HCT116 (cell line): ENCODE measurements at regions not wholly inside any gene's neighbourhood (a gene's known extent, or its start where the extent isn't known, plus 50 kb on each side); places are given as distances from the start of the nearest gene placed in this dataset.

ENCODE experiments used
- ATAC-seq: fragments of 200-7000 bp; cut with Tn5 transposase; 2 replicates; pipeline ENCODE4 v1.9.1; 2020; ENCODE audit warnings: mild to moderate bottlenecking, moderate library complexity
- BruUV-seq: library from RNA; stranded (reverse); fragments of 400-500 nt; replicated peaks from 2 replicates; lab custom pipeline; 2021; lab: Mats Ljungman, UMichigan
- CTCF ChIA-PET: fragments of 300-600 bp; sonication (Branson Sonifier 250); formaldehyde crosslinking; loops from one replicate; lab custom pipeline; 2021; ENCODE audit warnings: antibody characterized with exemption; lab: Charles Lee
- POLR2A ChIA-PET: fragments of 300-600, 350-600 bp; sonication (Branson Sonifier 250); formaldehyde crosslinking; loops from one replicate; lab custom pipeline; 2021; ENCODE audit warnings: antibody characterized with exemption; lab: Charles Lee
- RAD21 ChIA-PET, 2 experiments: fragments of 300-600 bp; sonication (Branson Sonifier 250); formaldehyde crosslinking; loops; one replicate each; lab custom pipeline; 2023; ENCODE audit warnings: low total read pairs in 2 of 2; ENCODE audit not compliant: uncharacterized antibody in 2 of 2, unreplicated experiment in 2 of 2, low non-redundant PET in 1 of 2; lab: Charles Lee
- DNase-seq: peaks from one replicate; pipeline ENCODE4 v3.0.0-alpha.2; 2010; ENCODE audit warnings: low read depth, low spot score
- H2AFZ ChIP-seq: fragments of 200-600 bp; shearing (Covaris generic), sonication (generic); 2 replicates; pipeline ENCODE4 v1.6.1; 2017; ENCODE audit warnings: low read depth, mixed run types, mixed read lengths, antibody characterized with exemption, low read length; ENCODE audit not compliant: poor library complexity, severe bottlenecking
- H3K27ac ChIP-seq: 2 replicates; pipeline ENCODE4 v1.5.1; 2012; ENCODE audit warnings: low read depth, low read length
- H3K27me3 ChIP-seq: fragments of 200-600 bp; sonication (generic); 2 replicates; pipeline ENCODE4 v1.6.1; 2016; ENCODE audit warnings: mixed run types, low read length, mixed read lengths; ENCODE audit not compliant: insufficient read depth
- H3K36me3 ChIP-seq, 2 experiments: fragments of 200-500 bp in 1 of 2; fragments of 200-600 bp in 1 of 2; sonication (Bioruptor generic) in 1 of 2; sonication (generic) in 1 of 2; 2 replicates each; pipeline versions ENCODE4 v1.5.1 to v1.6.1; 2014 to 2016; ENCODE audit warnings: low read length in 2 of 2, inconsistent platforms in 1 of 2, mixed read lengths in 1 of 2, mixed run types in 1 of 2; ENCODE audit not compliant: insufficient read depth in 2 of 2, control insufficient read depth in 1 of 2
- H3K4me1 ChIP-seq, 2 experiments: fragments of 200-600 bp in 1 of 2; sonication (generic) in 1 of 2; 2 replicates each; pipeline versions ENCODE4 v1.5.1 to v1.6.1; 2012 to 2017; ENCODE audit warnings: low read length in 2 of 2, inconsistent platforms in 1 of 2, mild to moderate bottlenecking in 1 of 2, mixed read lengths in 1 of 2, mixed run types in 1 of 2, moderate library complexity in 1 of 2; ENCODE audit not compliant: insufficient read depth in 2 of 2, control insufficient read depth in 1 of 2
- H3K4me2 ChIP-seq: fragments of 200-600 bp; sonication (generic); 2 replicates; pipeline ENCODE4 v1.6.1; 2017; ENCODE audit warnings: mixed run types, low read length, mixed read lengths
- H3K4me3 ChIP-seq, 2 experiments: fragments of 200-600 bp in 1 of 2; sonication (generic) in 1 of 2; replicated peaks in 1 of 2; 2 replicates each; pipeline ENCODE4 v1.5.1; 2011 to 2016; ENCODE audit warnings: low read length in 2 of 2, control low read depth in 1 of 2, low read depth in 1 of 2, mild to moderate bottlenecking in 1 of 2, mixed read lengths in 1 of 2, mixed run types in 1 of 2
- H3K79me2 ChIP-seq: fragments of 200-600 bp; sonication (generic); 2 replicates; pipeline ENCODE4 v1.6.1; 2017; ENCODE audit warnings: mild to moderate bottlenecking, mixed run types, low read length, moderate library complexity, mixed read lengths; ENCODE audit not compliant: insufficient read depth
- H3K9ac ChIP-seq: fragments of 200-600 bp; sonication (generic); 2 replicates; pipeline ENCODE4 v1.6.1; 2016; ENCODE audit warnings: low read length, mixed read lengths
- H3K9me2 ChIP-seq: fragments of 200-600 bp; sonication (generic), shearing (Covaris generic); 2 replicates; pipeline ENCODE4 v1.6.1; 2017; ENCODE audit warnings: mixed run types, mild to moderate bottlenecking, moderate library complexity; ENCODE audit not compliant: insufficient read depth
- H3K9me3 ChIP-seq, 2 experiments: fragments of 200-500 bp in 1 of 2; fragments of 200-600 bp in 1 of 2; sonication (Bioruptor generic) in 1 of 2; sonication (generic) in 1 of 2; 2 replicates each; pipeline ENCODE4 v1.6.1; 2014 to 2017; ENCODE audit warnings: low read length in 2 of 2, mixed read lengths in 2 of 2, inconsistent platforms in 1 of 2, low read depth in 1 of 2, mild to moderate bottlenecking in 1 of 2, mixed run types in 1 of 2, moderate library complexity in 1 of 2; ENCODE audit not compliant: control insufficient read depth in 1 of 2, insufficient read depth in 1 of 2
- H4K20me1 ChIP-seq: fragments of 200-600 bp; sonication (generic), shearing (Covaris generic); 2 replicates; pipeline ENCODE4 v1.6.1; 2017; ENCODE audit warnings: mixed run types, mild to moderate bottlenecking, moderate library complexity; ENCODE audit not compliant: insufficient read depth
- CBX3 ChIP-seq: IDR thresholded peaks from 2 replicates; pipeline ENCODE4 v1.6.1; 2012; ENCODE audit warnings: low read depth
- CEBPB ChIP-seq: IDR thresholded peaks from 2 replicates; pipeline ENCODE4 v1.6.1; 2012; ENCODE audit warnings: low read depth
- CTCF ChIP-seq, 3 experiments: fragments of 200-600 bp in 1 of 3; sonication (generic) in 1 of 3; IDR thresholded peaks in 2 of 3; conservative IDR thresholded peaks in 1 of 3; 2 replicates each; pipeline ENCODE4 v1.5.1; 2012 to 2017; ENCODE audit warnings: low read depth in 2 of 3, low read length in 2 of 3, antibody characterized with exemption in 1 of 3, borderline replicate concordance in 1 of 3, control low read depth in 1 of 3, mild to moderate bottlenecking in 1 of 3, mixed read lengths in 1 of 3, mixed run types in 1 of 3, moderate library complexity in 1 of 3; ENCODE audit not compliant: insufficient read depth in 1 of 3
- EGR1 ChIP-seq: IDR thresholded peaks from 2 replicates; pipeline ENCODE4 v1.6.1; 2012; ENCODE audit warnings: low read depth
- EZH2phosphoT487 ChIP-seq: fragments of 200-600 bp; IDR thresholded peaks from 2 replicates; pipeline ENCODE4 v1.6.1; 2018; ENCODE audit warnings: antibody characterized with exemption, borderline replicate concordance
- POLR2AphosphoS5 ChIP-seq: IDR thresholded peaks from 2 replicates; pipeline ENCODE4 v1.6.1; 2011; ENCODE audit warnings: mild to moderate bottlenecking, low read depth, low read length, moderate library complexity
- RAD21 ChIP-seq: IDR thresholded peaks from 2 replicates; pipeline ENCODE4 v1.6.1; 2012; ENCODE audit warnings: low read depth, mild to moderate bottlenecking
- SIN3A ChIP-seq: IDR thresholded peaks from 2 replicates; pipeline ENCODE4 v1.6.1; 2012; ENCODE audit warnings: low read depth
- SP1 ChIP-seq: IDR thresholded peaks from 2 replicates; pipeline ENCODE4 v1.6.1; 2012; ENCODE audit warnings: low read depth
- SRF ChIP-seq: IDR thresholded peaks from 2 replicates; pipeline ENCODE4 v1.6.1; 2012; ENCODE audit warnings: low read depth
- TCF7L2 ChIP-seq: IDR thresholded peaks from 2 replicates; pipeline ENCODE4 v1.7.0; 2011; ENCODE audit warnings: borderline replicate concordance, inconsistent platforms; ENCODE audit not compliant: insufficient read depth, insufficient read length; ENCODE audit errors: extremely low read depth
- intact Hi-C: fragments of 100-400 bp; cut with micrococcal nuclease; formaldehyde crosslinking; loops from 2 replicates; pipeline ENCODE4 v1.10.0; 2022

- no peak overlapping the region for H3K4me2 ChIP-seq
- ChIA-PET POLR2A (no interaction called here), RAD21 (no interaction called here), CTCF (no interaction called here)
- H3K4me3 ChIP-seq, result no peak overlapping the region
- no peak for TF ChIP-seq RAD21
- no peak for TF ChIP-seq CBX3
- no peak for TF ChIP-seq SRF
- H3K79me2 ChIP-seq, result no peaks in the 10 kb centered on the region
- no peak overlapping the region for H3K27ac ChIP-seq
- no peaks in the 10 kb centered on the region for H4K20me1 ChIP-seq
- no peaks in the 10 kb centered on the region for H3K36me3 ChIP-seq
- H3K4me1 ChIP-seq, result no peaks in the 10 kb centered on the region
- no peak overlapping the region for H3K9ac ChIP-seq
- intact Hi-C loops, result no loop called here
- H3K27me3 ChIP-seq, result no peaks in the 10 kb centered on the region
- no peak for DNase-seq
- no peak for ATAC-seq
- H3K9me3 ChIP-seq, result no peaks in the 10 kb centered on the region
- H2AFZ ChIP-seq, result no peak overlapping the region
- BruUV-seq, result no TSS peak
- H3K9me2 ChIP-seq, result no peaks in the 10 kb centered on the region; the same call in 1 of the 2 replicates
These were observed 118.5 kb upstream of the COL5A2 start for GRCh38 chr2:189298038-189298437.

GRCh38 chr2:189298481-189298880 lies 118.9 kb upstream of the COL5A2 start:
- CTCF ChIA-PET, result no interaction called here
- H3K4me3 ChIP-seq, result no peak overlapping the region
- ATAC-seq, result no peak
- H3K79me2 ChIP-seq, result no peaks in the 10 kb centered on the region
- intact Hi-C loops, result no loop called here
- no peaks in the 10 kb centered on the region; the same call in 1 of the 2 replicates for H3K9me2 ChIP-seq
- no peak overlapping the region for H3K27ac ChIP-seq
- no peaks in the 10 kb centered on the region for H4K20me1 ChIP-seq
- no peaks in the 10 kb centered on the region for H3K4me1 ChIP-seq
- BruUV-seq, result no TSS peak
- DNase-seq, result no peak
- H3K9me3 ChIP-seq, result no peaks in the 10 kb centered on the region
- H3K9ac ChIP-seq, result no peak overlapping the region
- POLR2A ChIA-PET, result no interaction called here
- TF ChIP-seq SP1, result no peak
- TF ChIP-seq EGR1, result no peak
- no peak for TF ChIP-seq SIN3A
- no peak for TF ChIP-seq EZH2phosphoT487
- no peak for TF ChIP-seq POLR2AphosphoS5
- TF ChIP-seq CEBPB, result no peak
- no peak for TF ChIP-seq CTCF (IDR thresholded peaks at IDR 0.05 in 2 of 3, conservative IDR thresholded peaks at IDR 0.05 in 1 of 3; ENCODE audit: borderline replicate concordance in 1 of 3, insufficient read depth in 1 of 3, low read depth in 2 of 3, low read length in 2 of 3)
- TF ChIP-seq TCF7L2, result no peak
- no peak overlapping the region for H3K4me2 ChIP-seq
- H2AFZ ChIP-seq, result no peak overlapping the region
- no peaks in the 10 kb centered on the region for H3K27me3 ChIP-seq
- RAD21 ChIA-PET, result no interaction called here
- no peaks in the 10 kb centered on the region for H3K36me3 ChIP-seq
